ENCODE measurements at regions not wholly inside any gene's neighbourhood (a gene's known extent, or its start where the extent isn't known, plus 50 kb on each side); places are given as distances from the start of the nearest gene placed in this dataset.

DNA sequence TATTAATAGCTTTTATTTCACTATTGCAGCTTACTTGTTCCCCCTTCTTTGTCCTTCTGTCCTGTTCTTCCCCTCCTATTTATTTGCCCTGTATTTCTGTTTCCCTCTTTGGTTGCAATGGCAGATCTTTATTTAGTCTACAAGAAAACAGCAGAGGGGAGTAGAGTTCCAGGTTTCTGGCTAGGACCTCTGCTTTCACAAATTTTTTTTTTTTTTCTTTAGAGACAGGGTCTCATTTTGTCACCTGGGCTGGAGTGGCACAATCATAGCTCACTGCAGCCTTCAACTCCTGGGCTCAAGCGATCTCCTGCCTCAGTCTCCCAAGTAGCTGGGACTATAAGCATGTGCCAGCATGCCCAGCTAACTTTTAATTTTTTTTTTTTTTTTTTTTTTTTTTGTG, 188.1 kb upstream of the SPRED2 start:
- TF ChIP-seq, protein P1, sequence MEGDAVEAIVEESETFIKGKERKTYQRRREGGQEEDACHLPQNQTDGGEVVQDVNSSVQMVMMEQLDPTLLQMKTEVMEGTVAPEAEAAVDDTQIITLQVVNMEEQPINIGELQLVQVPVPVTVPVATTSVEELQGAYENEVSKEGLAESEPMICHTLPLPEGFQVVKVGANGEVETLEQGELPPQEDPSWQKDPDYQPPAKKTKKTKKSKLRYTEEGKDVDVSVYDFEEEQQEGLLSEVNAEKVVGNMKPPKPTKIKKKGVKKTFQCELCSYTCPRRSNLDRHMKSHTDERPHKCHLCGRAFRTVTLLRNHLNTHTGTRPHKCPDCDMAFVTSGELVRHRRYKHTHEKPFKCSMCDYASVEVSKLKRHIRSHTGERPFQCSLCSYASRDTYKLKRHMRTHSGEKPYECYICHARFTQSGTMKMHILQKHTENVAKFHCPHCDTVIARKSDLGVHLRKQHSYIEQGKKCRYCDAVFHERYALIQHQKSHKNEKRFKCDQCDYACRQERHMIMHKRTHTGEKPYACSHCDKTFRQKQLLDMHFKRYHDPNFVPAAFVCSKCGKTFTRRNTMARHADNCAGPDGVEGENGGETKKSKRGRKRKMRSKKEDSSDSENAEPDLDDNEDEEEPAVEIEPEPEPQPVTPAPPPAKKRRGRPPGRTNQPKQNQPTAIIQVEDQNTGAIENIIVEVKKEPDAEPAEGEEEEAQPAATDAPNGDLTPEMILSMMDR (IDR thresholded peaks at IDR 0.05) = no peak
- no peak for TF ChIP-seq POLR2A (IDR thresholded peaks at IDR 0.05)
- no peak for TF ChIP-seq POLR2AphosphoS5 (IDR thresholded peaks at IDR 0.05)
- no peak for TF ChIP-seq EP300 (IDR thresholded peaks at IDR 0.05; ENCODE audit: low read depth)
